Body of pancreas (tissue), 4 donors: ENCODE measurements at regions not wholly inside any gene's neighbourhood (a gene's known extent, or its start where the extent isn't known, plus 50 kb on each side); places are given as distances from the start of the nearest gene placed in this dataset.
"Not testable (repeated sequence)": the region's sequence is repeated elsewhere in the genome, so short reads cannot be mapped to it uniquely, and the experiment has no call there.

Experiments
- ATAC-seq: fragments of 150-250 bp; one replicate; pipeline ENCODE4 v1.9.1; 2016
- DNase-seq, 4 donors: peaks; one replicate each; pipeline ENCODE4 v3.0.0-alpha.2; 2019
- H3K27ac ChIP-seq, 4 donors: fragments of 200-600 bp; sonication (generic); 1 replicate in 3 of 4; 2 replicates in 1 of 4; pipeline versions ENCODE4 v1.5.1 to v1.6.1; 2016 to 2019; ENCODE audit warnings: mild to moderate bottlenecking in 1 of 4, mixed read lengths in 1 of 4, moderate library complexity in 1 of 4
- H3K27me3 ChIP-seq, 2 donors: fragments of 200-600 bp; sonication (generic); one replicate each; pipeline ENCODE4 v1.6.0; 2016; ENCODE audit warnings: mild to moderate bottlenecking in 1 of 2
- H3K36me3 ChIP-seq, 2 donors: fragments of 200-600 bp; sonication (generic); replicated peaks in 1 of 2; 2 replicates each; pipeline ENCODE4 v1.5.1; 2016; ENCODE audit warnings: low read depth in 2 of 2; ENCODE audit not compliant: insufficient read depth in 1 of 2
- H3K4me1 ChIP-seq: fragments of 200-600 bp; sonication (generic); one replicate; pipeline ENCODE4 v1.6.0; 2016
- H3K4me3 ChIP-seq, 2 donors: fragments of 200-600 bp; sonication (generic); 1 replicate in 1 of 2; 2 replicates in 1 of 2; pipeline ENCODE4 v1.5.1; 2016 to 2019
- H3K9me3 ChIP-seq, 3 donors: fragments of 200-600 bp; sonication (generic); 1 replicate in 2 of 3; 2 replicates in 1 of 3; pipeline ENCODE4 v1.5.1; 2016
- CTCF ChIP-seq, 7 experiments: fragments of 450-650 bp in 4 of 7; fragments of 200-600 bp in 3 of 7; sonication (generic) in 3 of 7; IDR thresholded peaks; one replicate each; pipeline ENCODE4 v1.5.1; 2016 to 2019; ENCODE audit warnings: antibody characterized with exemption in 7 of 7
- POLR2A ChIP-seq, 3 donors: fragments of 450-650 bp; IDR thresholded peaks; one replicate each; pipeline ENCODE4 v1.6.1; 2016; ENCODE audit warnings: antibody characterized with exemption in 3 of 3, mild to moderate bottlenecking in 2 of 3
- WGBS, 2 donors: methylation state at CpG; one replicate each; pipeline ENCODE4 v1.1.5; 2017; 5-methylcytosine and 5-hydroxymethylcytosine counted together
- intact Hi-C: fragments of 100-400 bp; cut with DNase I; formaldehyde crosslinking; loops from one replicate; pipeline ENCODE4 v1.15.1; 2023

- Histone ChIP-seq H3K36me3 (no peaks in the 10 kb centered on the region), H3K27ac (no peak overlapping the region), H3K4me3 (no peak overlapping the region), H3K4me1 (peaks cover 39% of the 10 kb centered on the region), H3K27me3 (no peaks in the 10 kb centered on the region), H3K9me3 (no peaks in the 10 kb centered on the region)
- intact Hi-C loops: no loop called here
- ATAC-seq (no peak), DNase-seq (no peak)
- 66 to 69% methylated on average over 3 of the region's 3 CpGs for WGBS, 2 donors
- TF ChIP-seq POLR2A (IDR thresholded peaks at IDR 0.05) (no peak), CTCF (IDR thresholded peaks at IDR 0.05) (no peak)
These were observed 237.2 kb downstream of the TOMM20 start for GRCh38 chr1:234891427-234891826.

- Histone ChIP-seq H3K9me3 (no peaks in the 10 kb centered on the region), H3K27me3 (no peaks in the 10 kb centered on the region), H3K4me1 (peaks cover 41% of the 10 kb centered on the region), H3K27ac (no peak overlapping the region), H3K36me3 (no peaks in the 10 kb centered on the region), H3K4me3 (no peak overlapping the region)
- DNase-seq (no peak), ATAC-seq (no peak)
- 72 to 81% methylated on average over 7 of the region's 7 CpGs for WGBS, 2 donors
- intact Hi-C loops: no loop called here
- no peak for TF ChIP-seq POLR2A (IDR thresholded peaks at IDR 0.05)
- TF ChIP-seq CTCF (IDR thresholded peaks at IDR 0.05): no peak
These were observed 239.0 kb downstream of the TOMM20 start for GRCh38 chr1:234889643-234890042.

- H3K27me3 ChIP-seq, ATAC-seq, intact Hi-C loops, H3K36me3 ChIP-seq, H3K27ac ChIP-seq, H3K9me3 ChIP-seq, H3K4me3 ChIP-seq, DNase-seq: not testable (repeated sequence)
- H3K4me1 ChIP-seq: peaks cover 29% of the 10 kb centered on the region
- 95% methylated on average over 5 of the region's 5 CpGs for WGBS, 2 donors
These were observed 240.4 kb downstream of the TOMM20 start for GRCh38 chr1:234888247-234888646.

GRCh38 chr1:234887016-234887900 is 241.4 kb downstream of the TOMM20 start:
- Histone ChIP-seq H3K9me3 (no peaks in the 10 kb centered on the region), H3K4me3 (no peak overlapping the region), H3K4me1 (peaks cover 23% of the 10 kb centered on the region), H3K27ac (no peak overlapping the region), H3K36me3 (no peaks in the 10 kb centered on the region), H3K27me3 (no peaks in the 10 kb centered on the region)
- WGBS, 2 donors: 83 to 94% methylated on average over 13 of the region's 13 CpGs
- DNase-seq (no peak), ATAC-seq (no peak)
- TF ChIP-seq POLR2A (IDR thresholded peaks at IDR 0.05): no peak
- no peak for TF ChIP-seq CTCF (IDR thresholded peaks at IDR 0.05)
- intact Hi-C loops: no loop called here

- Histone ChIP-seq H3K36me3 (no peaks in the 10 kb centered on the region), H3K4me3 (no peak overlapping the region), H3K4me1 (peaks cover 14% of the 10 kb centered on the region), H3K9me3 (no peaks in the 10 kb centered on the region), H3K27me3 (no peaks in the 10 kb centered on the region), H3K27ac (peak overlapping the region in 2 of 4 donors; percentile 6 to 26)
- TF ChIP-seq POLR2A (IDR thresholded peaks at IDR 0.05) (no peak), CTCF (IDR thresholded peaks at IDR 0.05) (no peak)
- WGBS, 2 donors: 51 to 63% methylated on average over 10 to 15 of the region's 15 CpGs
- ATAC-seq (peak; percentile 43), DNase-seq (peak in 2 of 4 donors; percentile 32 to 41)
- intact Hi-C loops: no loop called here
These were observed 242.3 kb downstream of the TOMM20 start for GRCh38 chr1:234886081-234886984.
